Gastroesophageal sphincter (tissue), 3 donors: ENCODE measurements at regions not wholly inside any gene's neighbourhood (a gene's known extent, or its start where the extent isn't known, plus 50 kb on each side); places are given as distances from the start of the nearest gene placed in this dataset.

Source experiments
- CTCF ChIP-seq, 4 experiments: fragments of 200-600 bp in 2 of 4; fragments of 450-650 bp in 2 of 4; sonication (generic) in 1 of 4; IDR thresholded peaks; one replicate each; pipeline ENCODE4 v1.5.1; 2017 to 2019; ENCODE audit warnings: antibody characterized with exemption in 4 of 4, mild to moderate bottlenecking in 2 of 4, moderate library complexity in 2 of 4
- EP300 ChIP-seq: sonication (generic); formaldehyde crosslinking; IDR thresholded peaks from one replicate; pipeline ENCODE4 v1.6.1; 2017; ENCODE audit warnings: antibody characterized with exemption, mild to moderate bottlenecking
- POLR2A ChIP-seq, 2 donors: fragments of 450-650 bp; IDR thresholded peaks; one replicate each; pipeline ENCODE4 v1.6.1; 2017; ENCODE audit warnings: antibody characterized with exemption in 2 of 2, mild to moderate bottlenecking in 2 of 2, moderate library complexity in 1 of 2
- POLR2AphosphoS5 ChIP-seq: sonication (generic); formaldehyde crosslinking; IDR thresholded peaks from one replicate; pipeline ENCODE4 v1.6.1; 2017; ENCODE audit warnings: antibody characterized with exemption

- TF ChIP-seq CTCF (IDR thresholded peaks at IDR 0.05) (no peak), POLR2A (IDR thresholded peaks at IDR 0.05) (no peak), POLR2AphosphoS5 (no peak), EP300 (no peak)
These were observed 924.7 kb upstream of the ADGRL2 start for GRCh38 chr1:80876035-80876434.
